GM23338 (cell line): ENCODE measurements at regions not wholly inside any gene's neighbourhood (a gene's known extent, or its start where the extent isn't known, plus 50 kb on each side); places are given as distances from the start of the nearest gene placed in this dataset.

Experiments used
- ATAC-seq: fragments of 200-7000 bp; cut with Tn5 transposase; 3 replicates; pipeline ENCODE4 v1.9.1; 2020
- DNase-seq: peaks from one replicate; pipeline ENCODE4 v3.0.0-alpha.2; 2015; ENCODE audit warnings: low spot score
- H2AFZ ChIP-seq: fragments of 200-600 bp; sonication (generic); 2 replicates; pipeline ENCODE4 v1.8.0; 2016; ENCODE audit warnings: antibody characterized with exemption, mild to moderate bottlenecking, moderate library complexity
- H3F3A ChIP-seq: fragments of 200-600 bp; sonication (generic); replicated peaks from 2 replicates; pipeline ENCODE4 v1.8.0; 2017; ENCODE audit warnings: antibody characterized with exemption, mixed run types, low read depth
- H3K27ac ChIP-seq: fragments of 200-600 bp; sonication (generic); 2 replicates; pipeline ENCODE4 v1.6.1; 2016; ENCODE audit warnings: low read depth
- H3K27me3 ChIP-seq: fragments of 200-600 bp; sonication (generic); 2 replicates; pipeline ENCODE4 v1.8.0; 2016; ENCODE audit warnings: mild to moderate bottlenecking, mixed run types, moderate library complexity; ENCODE audit not compliant: insufficient read depth
- H3K36me3 ChIP-seq: fragments of 200-600 bp; sonication (generic); 2 replicates; pipeline ENCODE4 v1.8.0; 2016; ENCODE audit warnings: mild to moderate bottlenecking; ENCODE audit not compliant: insufficient read depth
- H3K4me1 ChIP-seq: fragments of 200-600 bp; sonication (generic); 2 replicates; pipeline ENCODE4 v1.8.0; 2016; ENCODE audit warnings: mild to moderate bottlenecking, moderate library complexity; ENCODE audit not compliant: insufficient read depth
- H3K4me2 ChIP-seq: fragments of 200-600 bp; sonication (generic); 2 replicates; pipeline ENCODE4 v1.7.1; 2017; ENCODE audit warnings: mixed run types
- H3K4me3 ChIP-seq: fragments of 200-600 bp; sonication (generic); 2 replicates; pipeline ENCODE4 v1.6.1; 2016; ENCODE audit warnings: mixed run types
- H3K79me2 ChIP-seq: fragments of 200-600 bp; sonication (generic); replicated peaks from 2 replicates; pipeline ENCODE4 v1.8.0; 2017; ENCODE audit warnings: mild to moderate bottlenecking; ENCODE audit not compliant: insufficient read depth
- H3K9me2 ChIP-seq: fragments of 200-600 bp; sonication (generic); 2 replicates; pipeline ENCODE4 v1.8.0; 2017; ENCODE audit not compliant: insufficient read depth
- H4K20me1 ChIP-seq: fragments of 200-600 bp; sonication (generic); replicated peaks from 2 replicates; pipeline ENCODE4 v1.8.0; 2017; ENCODE audit warnings: mild to moderate bottlenecking; ENCODE audit not compliant: insufficient read depth
- H3K27ac Mint-ChIP-seq: 2 replicates; pipeline ENCODE4 v1.8.0; 2020; ENCODE audit warnings: inconsistent platforms, mild to moderate bottlenecking, moderate library complexity, mixed read lengths
- H3K27me3 Mint-ChIP-seq: 3 replicates; pipeline ENCODE4 v1.8.0; 2022; ENCODE audit warnings: low read depth, mild to moderate bottlenecking, moderate library complexity, mixed read lengths, inconsistent platforms; ENCODE audit not compliant: insufficient read depth, poor library complexity
- H3K36me3 Mint-ChIP-seq: 3 replicates; pipeline ENCODE4 v1.8.0; 2021; ENCODE audit warnings: low read depth, mild to moderate bottlenecking, inconsistent platforms, moderate library complexity, mixed read lengths
- H3K4me1 Mint-ChIP-seq: 3 replicates; pipeline ENCODE4 v1.8.0; 2020; ENCODE audit warnings: mild to moderate bottlenecking, inconsistent platforms, mixed read lengths
- H3K4me3 Mint-ChIP-seq: 3 replicates; pipeline ENCODE4 v1.8.0; 2021; ENCODE audit warnings: moderate library complexity, mild to moderate bottlenecking, inconsistent platforms, mixed read lengths
- H3K9me3 Mint-ChIP-seq: 3 replicates; pipeline ENCODE4 v1.8.0; 2020; ENCODE audit warnings: moderate library complexity, mild to moderate bottlenecking, inconsistent platforms, mixed read lengths
- CREB1 ChIP-seq: fragments of 250-450 bp; sonication (Bioruptor Pico); IDR thresholded peaks from 2 replicates; pipeline ENCODE4 v1.5.0; 2020; ENCODE audit warnings: low read depth, mild to moderate bottlenecking, moderate library complexity
- CTCF ChIP-seq, 2 experiments: fragments of 200-600 bp in 1 of 2; sonication (generic) in 1 of 2; conservative IDR thresholded peaks; 2 replicates each; pipeline versions ENCODE4 v1.5.1 to v1.6.1; 2016 to 2017; ENCODE audit warnings: antibody characterized with exemption in 2 of 2, low read depth in 2 of 2, mild to moderate bottlenecking in 2 of 2, moderate library complexity in 1 of 2
- EZH2 ChIP-seq: fragments of 200-600 bp; sonication (generic); IDR thresholded peaks from one replicate; pipeline ENCODE4 v1.8.0; 2017; ENCODE audit warnings: antibody characterized with exemption, mild to moderate bottlenecking, low read depth; ENCODE audit not compliant: unreplicated experiment
- EZH2phosphoT487 ChIP-seq: fragments of 200-600 bp; sonication (generic); IDR thresholded peaks from one replicate; pipeline ENCODE4 v1.8.1; 2018; ENCODE audit warnings: antibody characterized with exemption; ENCODE audit not compliant: unreplicated experiment
- JUNB ChIP-seq: IDR thresholded peaks from one replicate; pipeline ENCODE4 v1.6.1; 2016; ENCODE audit warnings: antibody characterized with exemption; ENCODE audit not compliant: unreplicated experiment
- NANOG ChIP-seq: IDR thresholded peaks from 2 replicates; pipeline ENCODE4 v1.6.1; 2016; ENCODE audit warnings: antibody characterized with exemption, borderline replicate concordance
- POLR2AphosphoS5 ChIP-seq: IDR thresholded peaks from 2 replicates; pipeline ENCODE4 v1.6.1; 2016; ENCODE audit warnings: antibody characterized with exemption, low read depth
- REST ChIP-seq: IDR thresholded peaks from one replicate; pipeline ENCODE4 v1.6.1; 2018; ENCODE audit warnings: antibody characterized with exemption; ENCODE audit not compliant: unreplicated experiment
- ZNF114 ChIP-seq: fragments of 250-450 bp; sonication (Bioruptor Pico); IDR thresholded peaks from 2 replicates; pipeline ENCODE4 v1.5.0; 2020; ENCODE audit warnings: mild to moderate bottlenecking, moderate library complexity
- ZNF331 ChIP-seq: fragments of 250-450 bp; sonication (Bioruptor Pico); IDR thresholded peaks from 2 replicates; pipeline ENCODE4 v1.5.0; 2020; ENCODE audit warnings: low read depth, mild to moderate bottlenecking, moderate library complexity

DNA sequence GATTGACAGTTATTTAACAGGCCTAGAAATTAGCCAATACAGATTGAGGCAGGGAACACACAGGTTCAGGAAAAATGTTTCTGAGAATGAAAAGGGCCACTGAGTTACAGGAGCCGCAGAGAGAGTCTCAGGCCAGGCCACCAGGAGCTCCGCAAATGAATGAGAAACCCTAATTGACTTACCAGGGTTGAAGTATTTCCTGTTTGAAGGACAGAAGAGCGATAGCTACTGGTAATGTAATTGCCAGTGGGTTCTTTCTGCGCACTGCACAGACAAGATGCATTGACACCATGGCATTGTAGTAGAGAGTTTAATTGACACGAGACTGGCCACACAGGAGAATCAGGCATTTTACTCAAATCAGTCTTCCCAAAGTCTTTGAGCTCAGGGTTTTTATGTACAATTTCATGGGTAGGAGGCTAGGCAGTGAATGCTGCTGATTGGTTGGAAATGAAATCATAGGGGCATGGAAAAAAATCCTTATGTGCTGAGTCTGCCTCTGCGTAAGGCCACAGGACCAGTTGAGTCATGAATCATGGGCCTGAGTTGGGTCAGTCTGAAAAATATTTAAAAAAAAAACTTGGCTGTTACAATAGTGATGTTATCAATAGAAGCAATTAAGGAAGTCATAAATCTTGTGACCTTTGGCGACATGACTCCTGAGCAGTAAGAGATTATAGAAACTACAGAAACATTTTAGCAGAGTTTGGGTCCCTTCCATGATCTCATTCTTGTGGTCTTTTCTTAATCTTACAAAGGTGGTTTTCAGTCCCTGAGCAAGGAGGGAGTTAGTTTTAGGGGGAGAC lies 203.8 kb downstream of the CASP12 start (continued):
- TF ChIP-seq CTCF (conservative IDR thresholded peaks at IDR 0.05; ENCODE audit: low read depth in 2 of 2) (no peak), ZNF331 (CRISPR knock-in tag) (no peak), JUNB (no peak)

DNA sequence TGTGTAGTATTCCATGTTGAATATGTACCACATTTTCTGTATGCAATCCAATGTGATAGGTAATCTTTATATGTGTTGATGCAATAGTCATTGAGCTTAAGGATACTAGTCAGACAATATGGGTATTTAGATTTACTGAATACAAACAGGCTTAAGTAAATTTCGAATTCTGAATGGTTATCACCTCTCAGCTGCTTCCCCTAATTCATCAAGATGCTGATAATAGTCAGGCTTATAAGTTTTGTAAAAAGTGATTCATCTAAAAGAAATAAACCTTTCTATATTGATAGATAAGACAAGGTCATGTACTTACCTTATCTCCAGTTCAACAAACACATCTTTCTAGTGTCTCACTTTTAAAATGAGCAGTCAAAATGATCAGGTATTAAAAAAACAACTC lies 205.5 kb downstream of the CASP12 start:
- DNase-seq (no peak), ATAC-seq (no peak)
- Histone ChIP-seq H3F3A (no peaks in the 10 kb centered on the region), H3K36me3 (no peaks in the 10 kb centered on the region), H2AFZ (no peak overlapping the region), H4K20me1 (no peaks in the 10 kb centered on the region), H3K9me2 (no peaks in the 10 kb centered on the region), H3K27me3 (no peaks in the 10 kb centered on the region), H3K79me2 (no peaks in the 10 kb centered on the region), H3K4me2 (no peak overlapping the region), H3K27ac (no peak overlapping the region), H3K4me3 (no peak overlapping the region), H3K4me1 (peaks cover 11% of the 10 kb centered on the region)
- no peaks in the 10 kb centered on the region for H3K27me3 Mint-ChIP-seq
- H3K4me3 Mint-ChIP-seq: no peak overlapping the region
- no peaks in the 10 kb centered on the region; the same call in 1 of the 3 replicates for H3K9me3 Mint-ChIP-seq
- TF ChIP-seq REST: no peak
- no peak for TF ChIP-seq JUNB
- no peak for TF ChIP-seq POLR2AphosphoS5
- TF ChIP-seq EZH2phosphoT487: no peak
- TF ChIP-seq ZNF114: no peak
- no peak for TF ChIP-seq ZNF331 (CRISPR knock-in tag)
- H3K36me3 Mint-ChIP-seq: peaks cover 2% of the 10 kb centered on the region; the same call in 1 of the 3 replicates
- H3K27ac Mint-ChIP-seq: no peak overlapping the region
- peaks cover 18% of the 10 kb centered on the region for H3K4me1 Mint-ChIP-seq

GRCh38 chr11:104691129-104691528 lies 207.1 kb downstream of the CASP12 start:
- no peak for ATAC-seq
- Mint-ChIP-seq H3K36me3 (peaks cover 2% of the 10 kb centered on the region; the same call in 1 of the 3 replicates), H3K27ac (no peak overlapping the region), H3K4me3 (no peak overlapping the region), H3K27me3 (no peaks in the 10 kb centered on the region), H3K4me1 (peaks cover 29% of the 10 kb centered on the region), H3K9me3 (no peaks in the 10 kb centered on the region; the same call in 1 of the 3 replicates)
- Histone ChIP-seq H3K79me2 (no peaks in the 10 kb centered on the region), H3K36me3 (no peaks in the 10 kb centered on the region), H3K9me2 (no peaks in the 10 kb centered on the region), H2AFZ (0 out of 2 replicates have a peak overlapping the region, but pooled peaks have one; percentile 24), H3K4me1 (peaks cover 26% of the 10 kb centered on the region), H3K27me3 (no peaks in the 10 kb centered on the region), H3K27ac (no peak overlapping the region), H3K4me3 (no peak overlapping the region), H4K20me1 (no peaks in the 10 kb centered on the region), H3K4me2 (no peak overlapping the region), H3F3A (no peaks in the 10 kb centered on the region)
- no peak for TF ChIP-seq NANOG
- no peak for TF ChIP-seq CREB1
- TF ChIP-seq EZH2phosphoT487: no peak
- no peak for TF ChIP-seq CTCF (conservative IDR thresholded peaks at IDR 0.05; ENCODE audit: low read depth in 2 of 2)
- no peak for TF ChIP-seq POLR2AphosphoS5
- no peak for TF ChIP-seq ZNF331 (CRISPR knock-in tag)
- no peak for TF ChIP-seq EZH2
- no peak for TF ChIP-seq JUNB
- no peak for DNase-seq
